ENCODE measurements at regions not wholly inside any gene's neighbourhood (a gene's known extent, or its start where the extent isn't known, plus 50 kb on each side); places are given as distances from the start of the nearest gene placed in this dataset.
"Not testable (repeated sequence)": the region's sequence is repeated elsewhere in the genome, so short reads cannot be mapped to it uniquely, and the experiment has no call there.

- no peak for DNase-seq
These were observed 500.1 kb upstream of the ID4 start for GRCh38 chr6:19337101-19337500.

DNA sequence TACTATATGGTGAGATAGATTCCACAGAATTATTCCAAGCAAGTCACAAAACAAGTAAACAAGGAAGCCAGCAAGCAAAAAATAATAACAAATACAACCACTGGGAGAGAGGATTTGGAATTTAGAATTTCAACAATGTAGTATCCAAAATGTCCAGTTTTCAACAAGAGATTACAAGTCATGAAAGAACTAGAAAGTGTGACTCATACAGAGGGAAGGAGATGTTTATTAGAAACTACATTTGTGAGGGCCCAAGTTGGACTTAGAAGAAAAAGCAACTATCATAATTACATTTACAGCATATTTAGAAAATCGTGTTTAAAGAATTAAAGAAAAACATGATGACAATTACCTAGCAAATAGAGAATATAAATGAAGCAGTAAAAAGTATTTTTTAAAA is 494.6 kb upstream of the ID4 start:
- no peak for DNase-seq

DNA sequence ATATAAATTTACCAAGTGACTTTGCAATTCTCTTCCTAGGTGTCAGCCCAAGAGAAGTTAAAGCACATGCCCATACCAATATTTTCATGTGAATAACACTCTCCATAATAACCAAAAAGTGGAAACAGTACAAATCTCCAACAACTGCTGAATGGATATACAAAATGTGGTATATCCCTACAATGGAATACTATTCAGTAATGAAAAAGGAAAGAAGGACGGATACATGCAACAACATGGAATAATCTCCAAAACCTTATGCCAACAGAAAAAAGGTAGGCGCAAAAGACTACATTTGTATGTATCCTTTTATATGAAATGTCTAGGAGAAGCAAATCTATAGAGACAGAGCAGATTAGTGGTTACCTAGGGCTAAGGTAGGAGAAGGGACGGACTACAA is 487.7 kb upstream of the ID4 start:
- no peak for DNase-seq

- no peak for DNase-seq
These were observed 483.0 kb upstream of the ID4 start for GRCh38 chr6:19354181-19354580.

- DNase-seq = no peak
These were observed 480.5 kb upstream of the ID4 start for GRCh38 chr6:19356692-19357091.

- DNase-seq = no peak
These were observed 474.8 kb upstream of the ID4 start for GRCh38 chr6:19362396-19362795.

- DNase-seq = no peak
These were observed 468.7 kb upstream of the ID4 start for GRCh38 chr6:19368511-19368910.

GRCh38 chr6:19369785-19370184 is 467.4 kb upstream of the ID4 start:
- no peak for DNase-seq

DNA sequence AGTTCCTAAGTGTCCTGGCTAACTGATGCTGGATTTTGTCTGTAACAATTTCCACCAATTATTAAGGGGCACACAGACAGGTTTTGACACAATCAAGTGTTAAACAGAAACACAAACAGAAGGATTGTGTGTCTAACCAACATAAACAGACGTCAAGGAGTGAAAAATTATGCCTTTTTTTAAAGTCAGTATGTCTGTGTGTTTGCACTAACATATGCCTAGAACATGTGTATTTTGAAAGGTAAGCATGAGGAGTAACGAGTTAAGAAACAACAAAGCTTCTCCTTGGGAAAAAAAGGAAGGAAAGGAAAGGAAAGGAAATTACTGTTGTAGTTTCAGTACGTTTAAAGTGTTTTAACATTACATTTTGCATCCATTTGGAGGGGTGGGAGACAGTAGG is 466.3 kb upstream of the ID4 start:
- DNase-seq = no peak

- no peak for DNase-seq
These were observed 461.6 kb upstream of the ID4 start for GRCh38 chr6:19375613-19376012.

DNA sequence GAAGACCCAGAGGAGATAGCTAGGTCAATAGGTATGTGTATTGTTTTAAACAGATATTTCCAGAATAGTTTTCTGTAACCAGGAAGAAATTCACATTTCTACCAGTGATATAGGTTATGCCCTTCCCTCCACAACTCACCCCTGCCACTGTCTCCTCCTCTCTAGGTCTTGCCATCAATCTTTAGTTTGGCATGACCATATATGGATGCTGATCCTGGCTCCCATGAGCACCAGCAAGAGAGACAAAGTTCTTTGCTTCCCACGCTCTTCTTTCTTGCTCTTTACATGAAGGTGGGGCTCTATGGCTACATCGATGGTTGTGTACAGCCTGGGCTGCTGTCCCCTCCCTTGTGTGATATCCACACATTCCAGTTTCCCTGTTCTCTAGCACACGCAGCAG is 459.4 kb upstream of the ID4 start:
- DNase-seq = no peak

DNA sequence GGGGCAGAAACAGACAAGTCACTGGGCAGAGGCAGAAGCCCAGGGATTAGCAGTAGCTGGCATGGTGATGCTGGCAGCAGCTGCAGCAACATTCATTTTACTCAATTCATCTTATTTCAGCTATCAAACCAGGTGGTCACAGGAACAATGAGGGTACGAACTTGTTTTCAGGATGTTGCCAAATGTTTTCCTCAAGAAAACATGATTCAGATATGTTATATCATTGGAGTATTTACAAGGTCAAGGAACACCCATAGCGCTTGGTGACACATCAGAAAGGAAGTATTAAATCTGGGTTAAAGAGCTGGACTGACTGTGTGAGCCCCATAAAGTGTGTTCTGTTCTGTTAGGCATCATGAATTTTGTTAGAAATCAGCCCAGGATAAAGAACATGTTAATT is 456.9 kb upstream of the ID4 start:
- DNase-seq = no peak

DNA sequence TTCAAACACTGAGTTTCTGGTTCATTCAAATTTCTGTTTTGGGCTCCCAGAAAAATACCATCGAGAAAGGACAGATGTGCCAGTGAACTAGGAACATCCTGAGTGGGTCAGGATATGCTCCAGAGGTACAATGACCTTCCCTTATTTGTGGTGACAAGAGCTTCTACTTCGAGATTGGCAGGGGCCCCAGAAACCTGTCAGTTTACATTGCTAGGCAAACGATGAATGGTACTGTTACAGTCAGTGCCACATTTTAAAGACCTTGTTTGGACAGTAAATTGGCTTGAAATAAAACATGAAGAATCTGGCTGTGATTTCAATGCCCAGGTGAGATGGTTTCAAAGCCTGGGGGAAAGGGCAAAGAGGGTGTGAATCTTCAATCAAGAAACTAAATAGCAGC is 454.5 kb upstream of the ID4 start:
- no peak for DNase-seq

DNA sequence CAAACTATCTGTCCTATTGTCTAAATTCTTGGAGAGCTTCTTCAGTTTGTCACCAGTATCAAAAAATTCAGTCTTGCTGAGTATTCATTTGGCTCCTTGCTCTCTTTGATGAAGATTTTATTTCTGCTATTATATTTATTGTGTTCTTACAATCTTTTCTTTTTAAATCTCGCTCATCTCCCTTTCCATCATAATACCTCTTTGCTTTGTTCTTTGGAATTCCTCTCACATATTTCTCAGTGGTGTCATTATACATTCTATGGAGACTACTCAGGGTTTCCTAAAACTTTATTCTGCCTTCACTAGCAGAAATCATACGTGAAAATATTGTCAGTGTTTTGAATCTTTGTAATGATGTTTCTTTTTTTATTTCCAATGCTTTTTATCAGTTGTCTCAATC is 445.2 kb upstream of the ID4 start:
- no peak for DNase-seq

DNA sequence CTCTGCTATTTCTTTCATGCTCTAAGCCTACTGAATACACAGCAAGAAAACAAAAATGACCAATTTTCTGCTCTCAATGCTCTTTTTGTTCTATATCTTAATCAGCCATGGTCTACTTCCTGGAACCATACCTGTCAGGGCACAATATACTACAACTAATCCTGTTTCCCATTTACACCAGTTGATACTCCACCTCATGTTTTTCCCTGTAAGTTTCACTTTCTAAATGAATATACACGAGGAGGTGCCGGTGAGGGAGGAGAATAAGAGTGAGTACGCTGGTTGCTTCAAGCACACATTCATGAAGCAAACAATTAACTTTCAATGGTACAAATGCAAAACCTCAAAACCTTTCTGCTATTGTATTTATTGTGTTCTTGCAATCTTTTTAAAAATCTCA is 443.1 kb upstream of the ID4 start:
- DNase-seq = no peak

DNA sequence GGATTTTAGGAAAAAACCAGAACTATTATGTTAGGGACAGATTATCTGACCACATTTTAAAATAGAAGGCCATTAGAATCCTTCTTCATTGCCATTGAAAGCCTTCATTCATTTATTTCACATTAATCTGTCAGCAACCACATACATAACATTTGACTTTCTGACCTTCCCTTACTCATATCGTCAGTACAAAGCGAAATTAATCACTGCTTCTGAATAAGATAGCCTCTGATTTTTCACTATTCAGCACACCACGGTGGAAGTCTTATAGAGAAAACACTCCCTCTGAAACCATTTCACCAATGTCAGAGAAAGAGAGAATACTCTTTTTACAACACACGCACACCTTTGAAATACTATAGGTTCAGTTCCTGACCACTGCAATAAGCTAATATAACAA is 442.5 kb upstream of the ID4 start:
- no peak for DNase-seq

- DNase-seq = no peak
These were observed 441.9 kb upstream of the ID4 start for GRCh38 chr6:19395316-19395715.

- no peak for DNase-seq
These were observed 437.8 kb upstream of the ID4 start for GRCh38 chr6:19399406-19399805.

DNA sequence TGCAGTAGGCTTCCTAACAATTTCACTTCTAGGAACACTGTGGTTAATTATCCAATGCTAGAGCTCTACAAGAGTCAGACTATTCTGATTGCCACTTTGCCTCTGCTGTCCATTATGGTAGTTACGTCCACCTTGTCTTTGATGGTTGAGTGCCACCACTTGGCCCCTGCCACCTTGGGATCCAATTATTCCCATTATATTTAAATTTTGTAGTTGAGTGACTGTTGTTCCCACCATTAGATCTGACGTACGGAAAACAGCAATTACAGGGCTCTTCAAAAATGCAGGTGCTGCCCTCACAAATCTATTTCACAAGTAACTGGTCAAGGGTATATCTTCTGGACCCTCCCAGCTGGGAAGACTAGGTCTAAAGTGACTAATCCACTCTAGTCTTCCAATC is 432.3 kb upstream of the ID4 start:
- DNase-seq = not testable (repeated sequence)

DNA sequence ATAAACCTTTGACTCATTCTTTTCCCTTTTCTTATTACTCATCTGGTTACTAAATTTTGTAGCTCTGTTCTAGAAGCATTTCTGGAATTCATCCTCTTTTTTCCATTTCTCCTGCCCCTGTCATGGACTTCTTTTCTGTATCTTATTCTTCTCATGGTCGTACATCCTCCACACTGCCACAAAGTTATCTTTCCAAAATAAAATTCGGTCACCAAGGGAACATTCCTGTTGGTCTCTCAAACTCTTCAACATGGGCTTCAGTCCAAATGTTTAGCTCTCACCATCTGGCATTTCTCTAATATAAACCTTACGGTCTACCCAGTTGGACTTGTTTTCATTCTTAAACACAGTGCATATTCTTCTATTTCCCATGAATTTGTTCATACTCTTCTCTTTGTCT is 428.8 kb upstream of the ID4 start:
- DNase-seq = no peak

DNA sequence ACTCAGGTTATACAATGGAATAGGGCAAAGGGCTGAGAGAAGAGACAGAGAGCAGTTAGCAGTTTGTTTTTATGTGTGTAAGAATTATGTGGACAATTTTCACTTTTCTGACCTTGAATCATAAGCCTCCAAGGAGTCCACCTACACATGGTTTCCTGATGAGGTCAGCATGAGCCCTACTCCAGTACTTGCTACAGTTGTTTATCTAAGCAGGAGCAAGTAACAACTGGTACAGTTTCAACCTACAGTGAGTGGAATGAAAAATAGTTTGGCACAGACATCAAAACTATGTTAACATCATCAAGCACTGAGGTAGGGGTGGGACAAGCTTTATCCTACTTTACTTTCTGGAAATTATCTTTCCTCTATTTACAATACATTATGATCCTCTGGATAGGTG is 426.7 kb upstream of the ID4 start:
- DNase-seq = no peak

- no peak for DNase-seq
These were observed 423.8 kb upstream of the ID4 start for GRCh38 chr6:19413323-19413722.

- no peak for DNase-seq
These were observed 421.4 kb upstream of the ID4 start for GRCh38 chr6:19415605-19416326.

- no peak for DNase-seq
These were observed 420.4 kb upstream of the ID4 start for GRCh38 chr6:19416811-19417210.

- DNase-seq = no peak
These were observed 419.5 kb upstream of the ID4 start for GRCh38 chr6:19417713-19418112.

DNA sequence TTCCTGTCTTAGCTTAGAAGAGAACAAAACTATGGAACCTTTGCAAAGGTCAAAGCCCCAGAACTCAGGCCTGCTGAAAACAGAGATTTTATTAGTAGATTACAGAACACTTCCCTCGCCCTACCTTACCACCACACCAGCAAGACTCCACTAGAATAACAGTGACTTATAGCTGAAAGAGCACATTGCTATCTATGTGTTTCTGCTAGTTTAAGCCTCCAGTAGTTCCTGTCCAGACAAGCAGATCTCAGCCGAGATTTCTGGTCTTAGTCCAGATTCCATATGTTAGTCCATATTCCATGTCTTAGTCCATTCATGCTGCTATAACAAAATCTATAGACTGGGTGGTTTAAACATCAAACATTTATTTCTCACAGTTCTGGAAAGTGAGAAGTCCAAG is 412.3 kb upstream of the ID4 start:
- no peak for DNase-seq

Data from activated T-cell treated with anti-CD3 and anti-CD28 coated beads, Interleukin-2, amount 50 U/mL, for 48 hours (primary cell).